ENCODE measurements at regions not wholly inside any gene's neighbourhood (a gene's known extent, or its start where the extent isn't known, plus 50 kb on each side); places are given as distances from the start of the nearest gene placed in this dataset.
"Not testable (repeated sequence)": the region's sequence is repeated elsewhere in the genome, so short reads cannot be mapped to it uniquely, and the experiment has no call there.

DNA sequence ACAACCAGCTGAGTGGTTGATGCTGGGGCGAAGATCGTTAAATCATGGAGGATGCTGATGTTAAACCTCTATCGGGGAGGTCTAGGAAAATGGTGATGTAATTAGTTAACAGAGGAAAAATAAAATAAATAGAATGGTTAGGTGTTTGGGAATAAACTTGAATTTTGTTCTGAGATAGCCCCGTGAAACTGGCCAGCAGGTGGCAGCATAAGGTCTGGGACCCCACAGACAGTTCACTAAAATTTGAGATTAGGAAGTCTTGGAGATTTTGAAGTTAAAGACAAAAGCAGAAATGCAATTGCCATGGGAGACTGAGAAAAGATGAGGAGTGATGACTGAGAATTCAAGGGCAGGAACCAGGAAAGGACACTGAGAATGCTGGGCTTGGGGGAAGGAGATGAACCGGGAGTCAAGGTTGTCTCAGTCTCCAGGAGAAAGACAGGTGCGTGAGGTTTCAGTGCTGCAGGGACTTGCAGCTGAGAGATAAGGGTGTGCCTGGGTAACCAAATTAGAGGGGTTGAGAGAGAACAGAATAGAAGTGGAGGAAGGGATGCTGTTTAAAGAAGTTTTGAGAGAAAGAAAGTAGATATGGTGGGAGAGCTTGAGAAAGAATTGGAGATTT is 248.0 kb downstream of the ZNF92 start:
- DNase-seq (ENCODE audit: low read depth in 2 of 2) = not testable (repeated sequence)

DNA sequence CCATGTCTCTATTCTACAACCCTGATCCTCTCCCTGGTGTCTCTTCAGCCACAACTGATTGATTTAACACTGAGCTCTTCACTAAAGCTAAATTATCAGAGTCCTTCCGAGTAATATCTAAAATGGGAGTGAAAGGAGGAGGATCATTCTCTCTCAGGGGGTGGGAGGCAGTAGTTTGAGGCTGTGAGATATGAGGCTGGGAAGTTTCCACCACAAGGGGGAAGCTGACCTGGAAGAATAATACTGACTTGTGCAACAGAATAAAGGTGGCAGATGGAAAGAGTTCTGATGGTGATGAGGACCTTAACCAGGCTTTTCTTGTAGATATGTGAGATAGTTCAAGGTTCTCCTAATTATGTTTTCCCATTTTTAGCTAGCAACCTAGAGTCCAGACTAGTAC is 241.6 kb upstream of the VKORC1L1 start:
- not testable (repeated sequence) for DNase-seq (ENCODE audit: low read depth in 2 of 2)

DNA sequence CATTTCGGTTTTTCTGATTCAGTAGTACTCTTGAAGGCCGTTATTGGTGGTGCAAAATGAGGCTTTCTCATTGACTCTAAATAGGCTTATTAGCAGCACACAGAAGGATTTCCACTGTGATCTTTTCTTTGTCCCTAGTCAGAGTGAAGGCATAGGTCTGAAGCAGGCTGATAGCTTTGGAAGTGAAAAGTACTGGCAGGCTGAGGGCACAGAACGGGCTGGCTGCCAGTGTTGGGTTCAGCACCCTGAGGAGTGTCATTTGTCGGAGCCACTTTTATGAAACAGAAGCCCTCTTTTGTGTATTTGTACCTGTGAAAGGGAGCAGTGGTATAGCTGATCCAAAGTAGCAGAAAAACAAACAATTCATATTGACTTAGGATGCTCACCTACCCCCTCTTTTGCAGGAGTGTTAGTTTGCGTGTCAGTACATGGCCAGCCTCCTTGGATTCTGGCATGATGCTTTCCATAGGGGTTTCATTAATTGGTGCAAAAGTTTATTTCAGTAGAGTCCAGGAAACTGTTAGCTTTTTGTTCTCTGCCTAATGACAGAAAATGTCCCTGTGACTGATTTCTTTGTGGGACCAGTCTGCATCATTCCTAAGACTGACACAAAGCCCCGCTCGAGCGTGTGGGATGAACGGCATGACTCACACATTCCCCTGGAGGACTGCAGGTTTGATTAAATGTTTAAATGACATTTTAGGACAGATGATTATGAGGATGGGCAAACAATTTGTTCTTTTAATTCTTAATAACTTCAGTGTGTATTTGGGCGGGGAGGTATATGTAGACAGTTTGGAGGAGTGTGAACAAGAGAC is 239.1 kb upstream of the VKORC1L1 start:
- DNase-seq (ENCODE audit: low read depth in 2 of 2) = not testable (repeated sequence)

DNA sequence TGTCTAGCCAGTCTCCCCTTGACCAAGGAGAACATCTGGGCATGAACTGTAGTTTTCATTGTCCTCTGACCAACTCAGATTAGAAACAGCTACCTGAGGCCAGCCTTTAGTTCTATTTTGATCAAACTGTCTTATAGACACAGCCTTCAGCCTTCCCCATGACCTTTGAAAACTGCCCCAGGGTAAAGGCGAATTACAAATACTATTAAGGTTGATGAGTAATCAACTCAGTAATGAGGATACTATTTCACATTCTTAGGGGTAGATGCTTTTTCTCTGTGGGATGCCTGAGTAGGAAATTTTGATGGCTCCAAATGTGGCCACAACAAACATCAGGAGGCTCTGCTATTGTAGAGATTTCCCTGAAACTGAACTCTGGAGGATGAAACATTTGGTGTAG is 234.0 kb upstream of the VKORC1L1 start:
- DNase-seq (ENCODE audit: low read depth in 2 of 2) = not testable (repeated sequence)

DNA sequence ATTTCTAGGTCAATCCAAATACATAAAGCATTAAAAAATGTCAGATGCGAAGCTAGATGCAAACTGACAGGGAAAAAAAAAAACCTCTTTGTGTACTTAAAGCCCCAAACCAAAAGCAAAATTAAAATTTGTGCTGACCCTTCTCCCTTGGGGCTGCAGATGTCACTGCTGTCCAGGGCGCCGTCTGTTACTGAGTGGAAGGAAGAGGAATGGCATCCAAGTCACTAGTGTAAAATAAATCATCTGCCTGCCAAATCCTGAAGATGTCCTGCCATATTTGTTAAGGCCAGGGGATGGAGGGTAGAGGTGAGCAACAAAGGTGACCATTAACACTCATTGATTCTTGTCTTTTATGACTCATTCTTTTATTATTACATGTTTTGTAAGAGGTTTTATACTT is 233.2 kb upstream of the VKORC1L1 start:
- not testable (repeated sequence) for DNase-seq (ENCODE audit: low read depth in 2 of 2)

DNA sequence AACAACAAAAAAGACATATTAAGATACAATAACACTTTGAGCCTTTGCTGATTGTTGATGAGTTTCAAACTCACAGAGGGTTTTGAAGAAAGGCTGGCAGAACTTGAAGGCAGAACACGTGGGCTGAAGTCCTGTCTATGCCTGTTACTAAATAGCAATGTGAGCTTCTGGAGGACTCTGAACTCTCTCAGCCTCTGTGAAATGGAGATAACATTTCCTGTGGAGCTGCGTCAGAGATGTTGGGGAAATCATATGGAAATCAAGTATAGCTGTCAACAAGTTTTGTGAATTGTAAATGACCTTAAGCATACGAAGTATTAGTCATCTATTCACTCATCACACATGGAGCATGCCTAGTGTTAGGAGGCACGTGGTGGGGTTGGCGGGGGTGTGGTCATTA is 229.4 kb upstream of the VKORC1L1 start:
- not testable (repeated sequence) for DNase-seq (ENCODE audit: low read depth in 2 of 2)

DNA sequence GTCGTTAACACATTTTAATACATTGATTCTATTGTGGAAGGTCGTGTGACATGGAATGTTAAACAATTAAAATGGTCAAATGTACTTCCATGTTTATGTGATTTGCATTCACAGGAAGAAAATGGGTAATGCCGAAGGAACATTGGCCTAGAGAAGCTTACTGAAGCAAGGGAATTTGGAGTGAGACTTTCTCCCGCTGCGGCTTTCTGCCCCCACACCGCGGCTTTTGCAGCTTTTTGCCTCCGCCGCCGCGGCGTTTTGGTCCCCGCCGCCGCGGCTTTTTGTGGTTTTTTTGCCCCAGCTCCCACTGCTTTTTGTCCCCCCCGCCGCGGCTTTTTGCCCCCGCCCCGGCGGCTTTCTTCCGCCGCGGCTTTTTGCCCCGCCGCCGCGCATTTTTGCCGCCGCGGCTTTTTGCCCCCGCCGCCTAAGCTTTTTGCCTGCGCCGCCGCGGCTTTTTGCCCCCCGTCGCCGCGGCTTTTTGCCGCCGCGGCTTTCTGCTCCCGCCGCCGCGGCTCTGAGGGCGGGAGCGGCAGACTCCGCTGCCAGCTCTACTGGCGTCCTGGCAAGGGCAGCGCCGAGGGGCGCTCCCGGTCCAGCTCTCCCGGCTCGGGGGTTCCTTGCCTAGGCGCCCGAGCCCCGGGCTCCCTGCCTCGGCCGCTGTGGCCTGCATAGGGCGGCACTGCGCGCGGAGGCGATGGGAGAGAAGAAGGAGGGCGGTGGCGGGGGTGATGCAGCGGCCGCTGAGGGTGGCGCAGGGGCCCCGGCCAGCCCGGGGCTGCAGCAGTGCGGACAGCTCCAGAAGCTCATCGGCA is 225.5 kb upstream of the VKORC1L1 start:
- DNase-seq (ENCODE audit: low read depth in 2 of 2) = not testable (repeated sequence)

DNA sequence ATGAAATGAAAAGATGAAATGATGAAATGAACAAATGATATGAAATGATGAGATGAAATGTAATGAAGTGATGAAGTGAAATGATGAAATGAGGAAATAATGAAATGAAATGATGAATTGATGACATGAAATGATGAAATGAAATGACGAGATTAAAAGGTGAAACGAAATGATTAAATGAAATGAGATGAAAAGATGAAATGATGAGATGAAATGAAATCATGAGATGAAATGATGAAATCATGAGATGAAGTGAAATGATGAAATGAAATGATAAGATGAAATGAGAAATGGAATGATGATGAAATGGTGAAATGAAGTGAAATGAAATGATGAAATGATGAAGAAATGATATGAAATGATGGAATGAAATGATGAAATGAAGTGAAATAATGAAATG is 221.7 kb upstream of the VKORC1L1 start:
- DNase-seq (ENCODE audit: low read depth in 2 of 2) = not testable (repeated sequence)

DNA sequence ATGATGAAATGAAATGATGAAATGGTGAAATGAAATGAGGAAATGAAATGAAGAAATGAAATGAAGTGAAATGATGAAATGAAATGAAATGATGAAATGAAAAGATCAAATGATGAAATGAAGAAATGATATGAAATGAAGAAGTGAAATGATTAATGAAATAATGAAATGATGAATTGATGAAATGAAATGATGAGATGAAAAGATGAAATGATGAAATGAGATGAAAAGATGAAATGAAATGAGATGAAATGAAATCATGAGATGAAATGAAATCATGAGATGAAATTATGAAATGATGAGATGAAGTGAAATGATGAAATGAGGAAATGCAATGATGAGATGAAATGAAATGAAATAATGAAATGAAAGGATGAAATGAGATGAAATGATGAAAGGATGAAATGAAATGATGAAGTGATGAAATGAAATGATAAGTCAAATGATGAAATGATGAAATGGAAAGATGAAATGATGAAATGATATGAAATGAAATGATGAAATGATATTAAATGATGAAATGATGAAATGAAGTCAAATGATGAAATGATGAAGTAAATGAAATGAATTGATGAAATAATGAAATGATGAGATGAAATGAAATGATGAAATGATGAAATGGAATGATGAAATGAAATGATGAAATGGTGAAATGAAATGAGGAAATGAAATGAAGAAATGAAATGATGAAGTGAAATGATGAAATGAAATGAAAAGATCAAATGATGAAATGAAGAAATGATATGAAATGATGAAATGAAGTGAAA is 220.9 kb upstream of the VKORC1L1 start:
- not testable (repeated sequence) for DNase-seq (ENCODE audit: low read depth in 2 of 2)

DNA sequence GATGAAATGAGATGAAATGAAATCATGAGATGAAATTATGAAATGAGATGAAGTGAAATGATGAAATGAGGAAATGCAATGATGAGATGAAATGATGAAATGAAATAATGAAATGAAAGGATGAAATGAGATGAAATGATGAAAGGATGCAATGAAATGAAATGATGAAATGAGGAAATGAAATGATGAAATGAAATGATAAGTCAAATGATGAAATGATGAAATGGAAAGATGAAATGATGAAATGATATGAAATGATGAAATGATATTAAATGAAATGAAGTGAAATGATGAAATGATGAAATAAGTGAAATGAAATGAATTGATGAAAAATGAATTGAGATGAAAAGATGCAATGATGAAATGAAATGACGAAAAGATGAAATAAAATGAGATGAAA is 220.2 kb upstream of the VKORC1L1 start:
- not testable (repeated sequence) for DNase-seq (ENCODE audit: low read depth in 2 of 2)

DNA sequence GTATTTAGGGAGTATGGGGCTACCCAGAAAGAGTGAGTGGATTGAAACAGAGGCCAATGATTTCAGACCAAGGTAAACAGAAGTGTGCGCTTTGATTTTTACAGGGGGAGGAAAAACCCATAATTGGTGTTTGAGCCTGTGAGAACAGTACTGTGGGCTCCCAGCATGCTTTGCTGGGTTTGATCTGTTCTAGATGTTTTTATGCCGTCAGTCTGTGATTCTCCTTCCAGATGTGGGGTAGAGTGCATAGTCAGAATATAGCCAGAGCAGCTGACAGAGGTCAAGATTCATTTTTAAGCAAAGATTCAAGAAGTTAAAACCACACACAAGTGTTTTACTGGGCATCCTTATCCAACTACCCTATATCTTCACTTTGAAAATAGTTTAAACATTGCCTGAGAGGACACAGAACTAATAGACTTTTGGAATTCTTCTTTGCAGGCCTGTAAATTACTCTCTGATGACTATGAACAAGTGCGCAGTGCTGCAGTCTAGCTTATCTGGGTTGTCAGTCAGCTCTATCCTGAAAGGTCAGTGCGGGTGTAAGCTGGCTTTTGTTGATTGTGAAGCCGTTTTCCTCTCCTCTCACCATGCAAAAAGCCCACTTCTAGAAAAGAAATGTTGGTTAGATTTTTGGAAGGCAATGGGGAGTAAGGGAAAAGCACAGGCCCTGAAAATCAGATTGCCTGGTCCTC is 216.2 kb upstream of the VKORC1L1 start:
- not testable (repeated sequence) for DNase-seq (ENCODE audit: low read depth in 2 of 2)

DNA sequence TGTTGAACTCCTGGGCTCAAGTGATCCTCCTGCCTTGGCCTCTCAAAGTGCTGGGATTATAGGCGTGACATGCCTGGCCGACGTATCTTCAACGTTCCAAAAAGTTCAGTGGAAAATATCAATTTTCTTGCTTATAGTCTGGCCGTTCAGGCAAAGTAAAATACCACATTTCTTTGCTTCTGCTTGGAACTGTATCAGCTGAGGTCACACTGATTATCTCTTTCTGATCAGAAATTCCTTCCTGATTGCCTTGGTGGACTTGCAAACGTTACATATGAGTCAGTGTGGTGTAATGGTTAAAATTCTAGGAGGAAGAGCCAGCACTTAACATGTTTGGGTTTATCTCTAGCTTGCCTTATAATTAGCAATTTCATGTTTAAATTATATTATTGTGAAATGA is 189.5 kb upstream of the VKORC1L1 start:
- not testable (repeated sequence) for DNase-seq (ENCODE audit: low read depth in 2 of 2)

DNA sequence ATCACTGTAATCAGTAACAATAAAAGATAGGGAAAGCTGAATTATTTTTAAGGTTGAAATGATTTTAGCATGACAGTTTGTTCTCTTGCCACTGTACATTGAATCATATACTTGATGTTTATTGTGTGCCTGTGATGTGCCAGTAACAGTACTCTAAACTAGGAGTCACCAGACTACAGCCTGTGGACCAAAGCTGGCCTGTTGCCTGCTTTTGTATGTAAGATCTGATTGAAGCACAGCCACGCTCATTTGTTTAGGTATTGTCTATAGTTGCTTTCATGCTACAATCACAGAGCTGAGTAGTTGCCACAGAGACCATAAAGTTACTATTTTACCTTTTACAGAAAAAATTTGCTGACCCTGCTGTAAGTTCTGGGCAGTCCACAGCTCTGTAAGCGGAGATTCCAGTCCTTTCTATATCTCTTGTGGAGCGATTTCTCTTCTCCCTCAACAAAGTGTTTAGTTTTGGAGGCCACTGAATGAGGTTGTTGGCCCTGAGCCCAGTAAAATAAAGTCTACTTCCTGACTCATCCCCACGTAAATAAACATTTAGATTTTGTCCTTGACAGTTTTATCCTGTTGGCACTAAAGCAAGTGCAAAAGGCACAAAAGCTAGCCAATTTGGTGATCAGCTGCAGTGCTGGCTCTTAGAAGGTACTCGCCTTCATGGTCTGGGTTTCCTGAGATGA is 173.7 kb upstream of the VKORC1L1 start:
- DNase-seq (ENCODE audit: low read depth in 2 of 2) = not testable (repeated sequence)

DNA sequence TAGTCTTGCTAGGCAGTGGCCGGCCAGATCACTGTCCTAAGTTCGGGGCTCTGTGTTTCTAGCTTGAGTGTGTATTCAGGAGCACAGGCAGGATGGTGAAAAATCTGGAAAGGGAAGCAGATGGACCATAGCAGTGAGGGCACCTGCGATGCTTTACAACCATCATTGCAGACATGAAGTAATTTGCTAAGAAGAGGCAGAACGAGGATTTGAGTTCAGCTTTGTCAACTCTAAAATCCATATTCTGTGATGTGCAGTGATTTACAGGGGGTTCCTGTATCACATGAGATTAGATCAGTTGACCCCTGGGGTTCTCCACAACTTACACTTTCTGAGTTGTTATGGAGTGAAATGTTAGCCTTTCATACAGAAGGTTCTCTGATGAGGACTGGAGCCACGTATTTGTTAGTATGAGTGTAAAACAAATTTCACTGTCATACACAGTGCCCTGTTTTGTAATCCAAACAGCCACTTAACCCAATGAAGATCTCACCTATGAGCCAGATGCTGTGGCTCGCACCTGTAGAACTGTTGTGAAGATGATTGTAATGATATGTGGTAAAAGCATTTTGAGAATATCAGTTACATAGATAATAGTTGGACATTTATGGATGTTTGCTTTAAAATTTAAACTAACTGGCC is 173.0 kb upstream of the VKORC1L1 start:
- not testable (repeated sequence) for DNase-seq (ENCODE audit: low read depth in 2 of 2)

DNA sequence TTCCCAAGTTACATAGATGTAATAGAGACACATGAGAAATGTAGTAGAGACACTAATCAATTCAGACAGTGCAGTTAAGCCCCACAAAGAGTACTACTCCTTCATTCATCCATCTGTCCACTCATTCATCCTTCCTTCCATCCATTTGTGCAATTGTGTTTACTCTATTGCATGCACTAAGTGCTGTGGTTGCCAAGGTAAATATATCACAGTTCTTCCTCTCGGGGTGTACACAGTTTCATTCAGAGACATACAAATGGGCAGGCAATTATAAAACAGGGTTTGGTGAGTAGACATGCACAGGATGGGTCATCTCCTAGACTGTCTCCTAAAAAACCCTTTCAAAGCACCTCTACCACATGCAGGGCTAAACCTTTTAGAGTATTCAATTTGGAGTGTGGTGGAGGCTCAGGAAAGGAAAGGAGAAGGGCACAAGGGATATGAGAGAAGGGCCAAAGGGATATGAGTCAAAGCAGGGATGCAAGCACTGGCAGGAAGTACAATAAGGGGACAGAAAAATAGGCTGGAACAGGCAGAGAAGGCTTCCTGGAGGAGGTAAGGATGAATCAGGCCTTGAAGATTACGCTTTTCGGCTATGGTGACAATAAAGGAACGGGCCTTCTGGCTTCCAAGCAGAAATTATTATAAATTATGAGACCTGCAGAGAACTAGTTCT is 153.6 kb upstream of the VKORC1L1 start:
- not testable (repeated sequence) for DNase-seq (ENCODE audit: low read depth in 2 of 2)

DNA sequence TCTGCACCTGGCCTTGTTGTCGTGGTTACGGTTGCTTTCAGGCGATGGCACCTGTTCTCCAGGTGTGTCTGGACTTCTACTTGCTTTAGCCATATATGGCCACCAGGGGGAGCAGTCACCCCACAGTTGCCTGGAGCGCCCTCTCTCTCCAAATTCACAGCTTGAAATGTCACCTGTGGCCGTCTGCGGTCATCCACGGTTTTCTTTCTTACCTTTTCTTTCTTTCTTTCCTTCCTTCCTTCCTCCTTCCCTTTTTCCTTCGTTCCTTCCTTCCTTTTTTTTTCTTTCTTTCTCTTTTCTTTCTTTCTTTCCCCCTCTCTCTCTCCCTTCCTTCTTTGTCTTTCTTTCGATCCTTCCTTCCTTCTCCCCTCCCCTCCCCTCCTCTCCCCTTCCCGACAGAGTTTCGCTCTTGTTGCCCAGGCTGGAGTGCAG is 150.5 kb upstream of the VKORC1L1 start:
- peak in 1 of 2 experiments; percentile 1 for DNase-seq (ENCODE audit: low read depth in 2 of 2)

DNA sequence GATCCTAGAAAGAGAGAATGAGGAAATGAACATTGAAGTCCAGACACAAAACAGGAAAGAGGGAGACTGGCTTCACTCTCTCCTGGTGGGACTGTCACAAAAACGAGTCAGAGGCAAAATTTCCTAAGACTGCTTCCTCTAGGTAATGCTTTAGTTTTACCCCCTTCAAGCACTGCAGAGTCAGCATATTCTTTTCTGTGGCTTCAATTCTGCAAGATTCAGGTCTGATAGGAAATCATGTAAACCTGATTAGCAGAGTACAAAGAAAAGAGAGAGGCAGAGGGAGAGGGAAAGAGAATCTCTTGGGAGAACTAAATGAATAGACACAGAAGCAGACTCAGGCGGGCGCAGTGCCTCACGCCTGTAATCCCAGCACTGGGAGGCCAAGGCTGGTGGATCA is 145.7 kb upstream of the VKORC1L1 start:
- DNase-seq (ENCODE audit: low read depth in 2 of 2) = not testable (repeated sequence)

DNA sequence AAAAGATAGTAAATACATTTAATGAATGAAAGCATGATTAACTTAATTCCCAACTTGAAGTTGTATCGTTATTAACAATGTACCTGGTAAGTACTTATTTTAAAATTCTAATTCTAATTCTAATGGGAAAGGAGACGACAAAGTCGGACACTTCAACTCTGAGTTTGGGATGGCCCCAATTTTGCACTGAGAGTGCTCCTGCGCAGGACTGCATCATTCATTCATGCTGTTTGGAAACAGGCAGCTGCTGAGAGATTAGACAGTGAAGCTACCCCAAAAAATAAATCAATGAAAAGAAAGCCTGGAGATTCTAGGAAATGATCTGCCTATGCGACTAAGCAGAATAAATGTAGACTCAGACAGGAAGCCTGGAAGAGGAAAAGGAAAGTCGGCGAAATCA is 141.7 kb upstream of the VKORC1L1 start:
- no peak for DNase-seq (ENCODE audit: low read depth in 2 of 2)

DNA sequence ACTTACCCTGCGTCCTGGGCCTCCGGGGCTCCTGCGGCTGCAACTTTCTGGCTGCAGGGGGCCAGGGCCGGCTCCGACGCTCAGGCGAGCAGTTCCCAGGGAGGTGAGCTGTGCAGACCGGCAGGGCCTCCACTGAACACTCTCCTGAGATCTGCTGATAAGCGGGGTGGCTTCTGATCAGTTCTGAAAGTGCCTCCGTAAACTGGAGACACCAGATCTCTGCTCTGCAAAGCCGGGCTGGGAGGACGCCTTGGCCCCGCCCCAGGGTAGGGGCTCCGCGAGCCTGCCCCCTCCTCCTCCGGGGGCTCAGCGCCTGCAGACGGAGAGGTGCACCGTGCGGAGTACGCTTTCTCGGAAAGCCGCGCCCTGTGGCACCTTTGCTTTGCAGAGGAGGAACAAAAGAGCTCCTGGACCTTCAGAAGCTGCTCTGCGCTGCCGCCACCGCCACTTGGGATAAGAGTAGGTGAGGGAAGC is 141.3 kb upstream of the VKORC1L1 start:
- DNase-seq (ENCODE audit: low read depth in 2 of 2) = peak in 1 of 2 experiments; percentile 1

Measured in fibroblast of skin of left quadriceps (primary cell).